Ammon's horn (tissue), 1 donor: ENCODE measurements at regions not wholly inside any gene's neighbourhood (a gene's known extent, or its start where the extent isn't known, plus 50 kb on each side); places are given as distances from the start of the nearest gene placed in this dataset.
A peak's percentile ranks its signal among the peaks of the same experiment; 100 is the strongest.

Source experiments
- DNase-seq: peaks from one replicate; pipeline ENCODE4 v3.0.0-alpha.2; 2016; ENCODE audit warnings: low spot score

DNA sequence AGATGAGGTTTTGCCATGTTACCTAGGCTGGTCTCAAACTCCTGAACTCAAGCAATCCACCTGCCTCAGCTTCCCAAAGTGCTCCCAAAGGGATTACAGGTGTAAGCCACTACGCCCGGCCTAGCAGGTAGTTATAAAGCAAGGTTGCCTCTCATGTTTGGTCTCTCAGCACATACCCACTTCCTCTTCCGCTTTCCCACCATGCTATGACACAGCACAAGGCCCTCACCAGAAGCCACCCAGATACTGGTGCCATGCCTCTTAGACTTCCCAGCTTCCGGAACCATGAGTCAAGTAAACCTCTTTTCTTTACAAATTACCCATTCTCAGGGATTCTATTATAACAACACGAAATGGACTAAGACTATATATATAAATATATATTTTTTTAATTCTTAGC is 143.6 kb downstream of the COPRS start:
- no peak for DNase-seq

DNA sequence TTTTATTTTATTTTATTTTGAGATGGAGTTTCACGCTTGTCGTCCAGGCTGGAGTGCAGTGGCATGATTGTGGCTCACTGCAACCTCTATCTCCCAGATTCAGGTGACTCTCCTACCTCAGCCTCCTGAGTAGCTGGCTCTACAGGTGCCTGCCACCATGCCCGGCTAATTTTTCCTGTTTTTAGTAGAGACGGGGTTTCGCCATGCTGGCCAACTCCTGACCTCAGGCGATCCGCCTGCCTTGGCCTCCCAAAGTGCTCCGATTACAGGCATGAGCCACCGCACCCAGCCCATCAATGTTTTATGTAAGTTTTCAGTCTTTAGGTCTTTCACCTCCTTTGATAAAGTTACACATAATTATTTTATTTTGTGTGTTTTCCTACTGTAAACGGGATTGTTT is 154.6 kb downstream of the COPRS start:
- no peak for DNase-seq

DNA sequence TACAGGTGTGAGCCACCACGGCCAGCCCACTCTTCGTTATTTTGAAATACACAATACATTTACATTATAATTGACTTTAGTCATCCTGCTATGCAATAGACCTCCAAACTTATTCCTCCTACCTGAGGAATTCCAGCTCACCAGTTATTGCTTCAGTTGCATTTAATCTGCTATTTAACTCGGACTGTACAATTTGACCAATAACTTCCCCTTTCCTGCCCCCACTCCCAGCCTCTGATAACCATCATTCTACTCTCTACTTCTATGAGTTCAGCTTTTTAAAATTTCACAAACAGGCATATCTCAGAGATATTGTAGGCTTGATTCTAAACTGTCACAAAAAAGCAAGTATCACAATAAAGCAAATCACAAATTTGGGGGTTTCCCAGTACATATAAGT is 157.0 kb downstream of the COPRS start:
- DNase-seq: no peak

DNA sequence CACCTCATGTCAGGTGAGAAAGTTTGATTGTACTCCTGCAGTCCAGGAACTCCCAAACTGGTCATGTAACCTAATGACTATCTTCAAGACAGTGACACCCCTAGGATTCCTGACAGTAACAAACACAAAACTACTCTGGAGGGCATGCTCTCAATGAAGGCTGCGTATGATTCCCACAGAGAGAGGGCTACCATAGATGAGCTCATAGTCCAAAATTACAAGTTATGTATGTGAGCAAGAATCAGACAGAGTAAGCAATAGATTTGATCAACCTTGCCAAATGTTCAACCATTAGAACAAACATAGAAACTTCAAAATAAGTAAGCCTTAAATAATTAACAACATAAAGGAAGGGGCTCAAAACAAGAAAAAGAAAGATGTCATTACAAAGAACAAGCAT is 158.1 kb downstream of the COPRS start:
- DNase-seq: no peak

DNA sequence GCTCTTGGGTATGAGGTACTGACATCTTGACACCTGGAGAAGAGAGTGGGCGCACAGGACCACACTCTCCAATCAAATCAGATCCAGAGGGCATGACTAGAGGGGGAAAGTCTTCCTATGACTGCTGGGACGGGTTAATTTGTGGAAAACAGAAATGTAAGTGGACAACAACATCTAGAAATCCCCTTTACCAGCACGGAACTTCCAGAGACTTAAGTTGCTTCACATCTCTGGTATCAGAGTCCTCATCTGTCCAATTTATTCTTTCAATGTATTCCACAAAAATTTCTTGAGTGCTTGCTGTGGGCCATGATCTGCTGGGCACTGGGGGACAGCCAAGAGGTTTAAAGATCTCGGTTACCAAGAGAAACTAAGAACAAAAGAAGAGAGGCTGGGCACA is 159.2 kb downstream of the COPRS start:
- DNase-seq: no peak

DNA sequence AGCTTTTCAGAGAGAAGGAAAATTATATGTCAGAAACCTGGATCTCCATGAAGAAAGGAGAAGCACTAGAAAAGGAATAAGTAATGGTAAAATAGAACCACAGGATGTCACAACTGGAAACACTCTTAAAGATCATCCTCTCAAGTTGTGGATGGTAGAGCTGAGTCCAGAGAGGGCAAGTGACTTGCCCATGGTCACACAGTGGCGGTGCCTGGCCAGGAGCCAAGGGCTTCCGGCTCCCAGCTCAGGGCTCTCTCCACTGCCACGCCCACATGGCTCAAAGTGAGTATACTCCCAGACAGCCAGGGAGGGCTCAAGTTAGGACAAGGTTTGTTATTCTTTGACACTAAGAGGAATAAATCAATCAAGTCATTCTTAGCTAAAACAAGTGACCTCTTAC is 159.8 kb downstream of the COPRS start:
- no peak for DNase-seq

DNA sequence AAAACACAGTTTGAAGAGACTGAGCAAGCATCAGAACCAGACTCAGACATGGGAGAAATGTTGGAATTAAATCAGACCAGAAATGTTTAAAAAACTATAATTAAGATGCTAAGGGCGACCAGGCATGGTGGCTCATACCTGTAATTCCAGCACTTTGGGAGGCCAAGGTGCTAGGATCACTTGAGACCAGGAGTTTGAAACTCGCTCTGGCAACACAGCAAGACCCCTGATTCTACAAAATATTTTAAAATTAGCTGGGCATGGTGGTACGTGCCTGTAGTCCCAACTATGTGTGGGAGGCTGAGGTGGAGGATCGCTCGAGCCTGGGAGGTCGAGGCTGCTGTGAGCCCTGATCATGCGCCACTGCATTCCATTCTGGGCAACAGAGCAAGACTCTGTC is 160.3 kb downstream of the COPRS start:
- DNase-seq: no peak

DNA sequence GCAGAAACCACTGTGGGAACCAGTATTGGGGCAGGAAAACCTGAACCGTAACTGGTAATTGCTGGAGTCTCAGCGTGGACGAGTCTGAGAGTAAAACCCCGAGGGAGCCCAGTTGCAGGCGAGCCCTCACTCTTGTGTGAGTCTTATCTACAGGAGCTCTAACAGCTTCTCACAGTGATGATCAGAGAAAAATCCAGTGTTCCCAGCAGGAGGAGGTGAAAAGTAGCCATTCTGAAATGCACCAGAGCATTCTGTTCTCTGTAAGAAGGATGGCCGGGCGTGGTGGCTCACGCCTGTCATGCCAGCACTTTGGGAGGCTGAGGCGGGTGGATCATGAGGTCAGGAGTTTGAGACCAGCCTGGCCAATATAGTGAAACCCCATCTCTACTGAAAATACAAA is 161.2 kb downstream of the COPRS start:
- DNase-seq: no peak

DNA sequence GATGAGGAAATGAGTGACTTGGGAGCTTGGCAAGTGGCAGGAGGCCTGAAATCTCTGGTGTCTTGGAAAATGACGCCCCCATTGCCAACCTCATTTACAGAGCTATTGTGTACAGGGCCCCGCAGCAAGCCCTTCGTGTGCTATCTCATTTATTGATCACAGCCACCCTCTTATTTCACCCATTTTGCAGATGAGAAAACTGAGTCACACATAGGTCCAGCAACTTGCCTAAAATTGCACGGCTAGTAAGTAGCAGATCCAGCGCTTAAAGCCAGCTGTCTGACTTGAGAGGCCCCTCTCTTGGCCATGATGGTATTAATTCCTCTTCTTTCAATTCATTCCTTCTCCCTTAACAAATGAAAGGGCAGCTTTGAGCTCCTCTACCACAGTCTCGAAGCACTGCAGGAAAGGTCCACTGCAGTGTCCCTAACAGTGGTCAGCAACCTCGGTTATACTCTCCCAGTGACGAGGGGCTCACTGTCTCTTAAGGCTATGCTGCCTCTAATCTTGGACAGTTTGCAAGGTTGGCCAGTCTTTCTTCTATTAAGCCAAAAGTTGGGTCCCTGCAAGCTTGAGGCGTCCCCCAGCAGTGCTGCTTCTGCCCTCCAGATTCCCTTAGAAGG is 162.2 kb downstream of the COPRS start:
- DNase-seq: no peak

DNA sequence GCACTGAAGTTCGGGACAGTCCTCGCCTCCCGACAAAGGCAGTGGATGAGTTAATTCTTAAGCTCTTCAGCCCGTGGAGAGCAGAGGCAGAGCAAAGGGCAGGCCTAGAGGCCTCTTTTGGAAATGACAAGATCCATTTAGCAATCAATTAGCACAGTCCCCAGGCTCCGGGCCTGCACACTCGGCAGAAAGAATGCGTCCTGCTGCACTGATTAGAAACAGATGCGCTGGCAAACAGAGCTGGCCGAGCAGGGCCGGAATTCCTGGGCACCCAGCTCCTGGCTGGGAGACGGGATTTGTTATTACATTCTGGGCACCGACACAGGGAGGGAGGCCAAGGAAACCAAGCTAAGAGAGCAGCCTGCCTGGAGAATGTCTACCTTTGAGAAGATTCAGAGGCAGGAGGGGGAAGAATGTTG is 162.9 kb downstream of the COPRS start:
- DNase-seq: peak; percentile 71

DNA sequence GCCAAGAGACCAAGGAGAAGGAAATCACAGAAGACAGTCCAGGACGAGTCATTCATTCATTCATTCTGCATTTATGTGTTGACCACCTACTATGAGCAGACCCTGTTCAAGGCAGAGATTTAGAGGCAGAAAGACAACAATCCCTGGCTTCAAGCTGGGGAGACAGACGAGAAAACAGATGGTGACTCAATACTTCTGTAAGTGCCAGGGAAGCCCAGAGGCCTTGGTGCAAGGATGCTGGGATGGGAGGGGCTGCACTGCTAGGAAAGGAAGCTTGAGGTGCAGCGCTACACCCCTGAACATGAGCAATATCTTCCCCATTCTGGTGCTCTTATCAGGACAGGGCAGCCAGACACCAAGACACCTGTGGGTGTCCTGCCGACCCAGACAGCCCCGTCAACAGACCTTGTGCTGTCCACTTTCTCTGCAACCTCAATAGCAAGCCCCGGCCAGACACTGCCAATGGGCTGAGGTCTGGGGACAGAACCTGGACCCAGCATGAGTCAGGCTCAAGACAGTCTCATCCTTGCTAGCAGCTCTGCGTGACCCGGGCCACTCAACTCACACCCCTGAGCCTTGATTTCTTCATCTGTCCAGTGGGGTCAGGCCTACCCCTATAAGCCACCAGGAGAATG is 163.5 kb downstream of the COPRS start:
- peak; percentile 21 for DNase-seq

DNA sequence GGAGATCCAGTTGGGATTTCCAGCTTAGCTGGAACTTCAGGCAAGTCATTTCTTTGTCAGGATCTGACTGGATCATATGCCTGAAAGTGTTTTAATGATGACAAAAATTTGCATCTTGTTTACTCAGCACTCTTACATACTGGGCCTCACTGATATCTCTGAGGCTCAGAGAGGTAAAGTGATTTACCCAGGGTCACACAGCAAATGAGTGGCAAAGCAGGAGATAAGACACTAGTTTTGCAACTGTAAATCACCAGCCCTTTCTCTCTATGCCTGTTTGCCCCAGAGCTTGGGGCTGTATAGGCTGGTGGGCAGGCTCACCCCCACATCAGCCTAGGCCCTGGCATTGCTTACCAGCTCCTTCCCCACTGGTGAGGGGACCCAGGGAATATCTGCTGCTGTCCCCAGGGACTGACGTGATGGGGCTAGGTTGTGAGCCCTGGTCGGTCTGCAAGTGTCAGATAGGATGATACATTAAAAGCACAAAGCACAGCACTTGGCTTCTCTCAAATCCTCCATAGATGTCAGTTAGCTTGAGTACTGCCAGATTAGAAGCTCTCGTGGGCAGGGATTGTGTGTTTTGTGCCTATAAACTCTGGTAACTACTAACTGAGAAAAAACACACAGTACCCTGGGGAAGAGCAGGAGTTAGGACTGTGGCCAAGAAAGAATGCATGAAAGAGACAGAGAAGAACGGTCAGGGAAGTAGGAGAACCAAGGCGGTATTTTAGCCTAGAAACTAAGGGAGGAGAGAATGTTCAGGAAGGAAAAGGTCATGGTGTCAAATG is 165.4 kb downstream of the COPRS start:
- peak; percentile 18 for DNase-seq

DNA sequence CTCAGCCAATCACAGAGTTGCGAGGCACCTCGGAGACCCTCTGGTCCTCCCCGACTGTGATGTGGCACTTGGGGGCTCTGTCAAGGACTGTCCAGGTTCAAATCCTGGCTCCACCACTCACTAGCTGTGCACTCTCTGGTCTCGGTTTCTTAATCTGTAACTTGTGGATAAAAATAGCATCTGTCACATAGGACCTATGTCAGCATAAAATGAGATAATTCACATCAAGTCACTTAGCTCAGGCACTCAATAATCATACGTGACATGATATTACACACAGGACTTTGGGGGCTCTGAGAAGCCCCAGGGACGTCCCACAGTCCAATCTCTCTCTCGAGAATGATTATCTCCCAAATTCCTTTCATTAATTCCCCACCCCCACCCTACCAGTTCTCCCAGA is 166.4 kb downstream of the COPRS start:
- DNase-seq: no peak

DNA sequence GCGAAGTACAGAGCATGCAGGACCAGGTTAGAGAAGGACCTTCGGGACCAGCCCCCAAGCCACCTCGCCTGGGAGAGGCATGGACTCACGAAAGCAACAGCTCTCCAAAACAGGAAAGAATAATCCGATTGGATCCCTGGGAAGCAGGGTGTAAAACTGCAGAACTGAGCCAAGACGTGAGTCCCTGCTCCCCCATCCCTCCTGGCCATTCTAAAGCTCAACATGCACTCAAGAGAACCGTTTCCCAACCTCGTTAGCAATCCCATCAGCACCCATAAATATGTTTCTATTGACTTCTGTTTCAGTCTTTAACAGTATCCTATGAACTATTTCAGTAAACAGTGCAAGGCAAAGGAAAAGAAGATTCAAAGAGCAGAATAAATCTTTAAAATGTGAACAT is 167.0 kb downstream of the COPRS start:
- no peak for DNase-seq

DNA sequence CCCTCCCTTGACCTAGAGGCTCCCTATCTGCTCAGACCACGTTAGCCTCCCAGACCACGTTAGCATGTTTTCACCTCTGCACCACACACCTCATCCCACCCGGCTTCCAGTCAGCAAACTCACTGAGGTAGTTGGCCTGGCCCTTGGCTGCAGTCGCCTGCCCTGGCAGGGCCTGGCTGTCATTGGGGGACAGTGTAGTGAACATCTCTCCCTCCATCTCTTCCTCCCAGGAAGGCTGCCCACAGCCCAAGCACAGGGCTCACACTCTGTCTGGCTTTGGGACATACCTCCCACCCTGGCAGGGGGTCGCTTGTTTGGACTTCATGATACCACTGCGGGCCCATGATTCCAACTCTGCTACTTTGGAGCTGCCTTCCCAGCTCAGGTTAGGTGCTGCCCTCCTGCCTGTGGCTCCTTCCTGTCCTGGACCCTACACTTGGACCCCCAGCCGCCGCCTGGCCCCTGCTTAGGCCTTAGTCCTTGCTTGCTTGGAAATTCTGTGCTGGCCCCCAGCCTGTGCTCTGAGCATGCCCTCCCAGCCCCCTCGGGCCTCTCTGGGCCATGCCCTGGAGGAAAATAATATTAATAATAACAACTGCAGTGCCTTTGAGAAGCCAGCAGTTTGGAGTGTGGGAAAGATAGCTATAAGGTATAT is 167.7 kb downstream of the COPRS start:
- no peak for DNase-seq

DNA sequence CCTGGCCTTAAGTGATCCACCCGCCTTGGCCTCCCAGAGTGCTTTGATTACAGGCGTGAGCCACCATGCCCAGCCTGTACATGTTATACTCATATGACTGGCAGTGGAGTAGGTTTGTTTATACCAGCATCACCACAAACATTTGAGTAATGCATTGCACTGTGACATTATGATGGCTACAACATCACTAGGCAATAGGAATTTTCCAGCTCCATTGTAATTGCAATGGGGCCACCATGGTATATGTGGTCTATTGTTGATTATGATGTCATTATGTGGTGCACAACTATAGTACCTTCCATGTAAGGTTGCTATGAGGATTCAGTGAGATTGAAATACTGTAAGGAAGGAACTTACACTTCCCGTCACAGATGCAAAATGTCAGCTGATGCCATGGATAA is 168.9 kb downstream of the COPRS start:
- no peak for DNase-seq

DNA sequence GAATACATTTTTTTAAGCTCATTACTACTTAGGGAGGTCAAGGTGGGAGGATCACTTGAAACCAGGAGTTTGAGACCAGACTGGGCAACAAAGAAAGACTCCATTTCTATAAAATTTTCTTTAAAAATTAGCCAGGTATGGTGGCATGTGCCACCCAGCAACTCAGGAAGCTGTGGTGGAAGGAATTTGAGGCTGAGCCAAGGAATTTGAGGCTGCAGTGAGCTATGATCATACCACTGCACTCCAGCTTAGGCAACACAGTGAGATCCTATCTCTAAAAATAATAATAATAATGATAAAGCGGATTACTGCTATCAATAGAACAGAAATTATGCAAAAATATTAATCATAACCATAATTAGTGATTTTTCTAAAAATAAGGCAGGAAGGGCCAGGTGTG is 170.3 kb downstream of the COPRS start:
- DNase-seq: no peak

DNA sequence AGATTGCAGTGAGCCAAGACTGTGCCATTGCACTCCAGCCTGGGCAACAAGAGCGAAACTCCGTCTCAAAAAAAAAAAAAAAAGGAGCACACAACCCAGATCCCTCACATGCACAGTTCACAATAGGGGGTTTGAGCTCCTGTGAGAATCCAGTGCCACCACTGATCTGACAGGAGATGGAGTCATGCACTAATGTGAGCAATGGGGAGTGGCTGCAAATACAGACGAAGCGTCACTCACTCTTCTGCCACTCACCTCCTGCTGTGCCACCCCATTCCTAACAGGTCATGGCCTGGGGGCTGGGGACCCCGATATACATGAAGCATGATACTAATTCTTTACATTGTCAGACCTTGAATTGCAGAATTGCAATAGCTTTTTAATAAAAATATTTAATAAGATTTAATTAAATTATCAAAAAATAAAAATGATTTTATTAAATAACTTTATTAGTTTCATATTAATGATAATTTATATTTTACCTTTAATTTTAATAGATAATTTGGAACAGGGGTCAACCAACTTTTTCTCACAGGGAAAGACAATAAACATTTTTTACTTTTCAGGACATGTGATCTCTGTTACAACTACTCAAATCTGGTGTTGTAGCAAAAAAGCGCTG is 171.4 kb downstream of the COPRS start:
- DNase-seq: no peak

DNA sequence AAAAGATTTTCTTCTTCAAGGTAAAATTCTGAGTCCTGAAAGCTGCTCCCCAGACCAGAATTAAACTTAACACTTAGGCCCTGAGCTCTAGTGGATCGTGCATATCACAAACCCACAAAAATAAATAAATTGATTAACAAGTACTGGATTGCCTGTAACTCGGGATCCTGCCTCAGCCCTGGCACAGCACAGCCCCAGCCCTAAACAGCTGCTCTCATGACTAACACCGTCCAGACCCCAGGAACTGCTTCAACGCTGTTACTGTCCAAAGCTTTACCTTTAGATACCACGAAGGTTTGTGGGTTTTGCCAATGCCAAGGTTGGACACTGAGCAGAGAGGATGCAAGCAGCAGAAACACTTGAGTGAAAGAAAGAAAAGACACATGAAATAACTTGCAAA is 172.5 kb downstream of the COPRS start:
- DNase-seq: no peak

DNA sequence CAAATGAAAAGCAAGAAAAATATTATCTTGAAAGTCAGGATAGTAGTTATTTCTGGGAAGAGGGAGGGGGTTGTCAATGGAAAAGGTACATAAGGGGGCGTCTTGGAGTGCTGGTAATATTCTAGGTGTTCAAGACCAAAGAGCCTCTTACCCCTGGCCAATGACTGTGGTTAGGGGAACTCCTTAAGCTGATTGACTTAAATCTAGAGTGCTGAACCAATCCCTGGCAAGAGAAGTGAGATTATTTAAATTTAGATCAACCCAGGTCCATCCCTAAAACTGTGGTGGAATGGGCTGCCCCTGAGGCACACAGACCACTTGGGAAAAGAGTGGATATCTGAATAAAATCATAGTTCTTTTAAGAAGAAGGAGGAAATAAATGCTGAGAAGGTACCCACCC is 174.1 kb downstream of the COPRS start:
- no peak for DNase-seq

DNA sequence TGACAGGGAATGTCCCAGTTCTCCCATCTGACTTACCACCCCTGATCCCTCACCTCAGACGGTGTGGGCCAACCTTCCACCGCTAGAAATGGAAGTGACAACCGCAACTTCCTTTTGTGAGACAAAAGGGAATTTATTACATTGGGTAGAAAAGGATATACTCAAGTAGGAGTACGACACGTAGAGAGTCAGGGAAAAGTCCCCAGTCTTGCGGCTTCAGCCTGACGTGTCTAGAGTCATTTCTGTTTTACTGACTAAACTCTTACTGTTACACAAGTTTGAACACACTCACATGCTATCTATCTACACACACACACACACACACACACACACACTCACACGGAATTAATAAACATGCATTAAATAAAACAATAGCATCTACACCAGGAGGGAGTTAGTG is 178.9 kb downstream of the COPRS start:
- no peak for DNase-seq

DNA sequence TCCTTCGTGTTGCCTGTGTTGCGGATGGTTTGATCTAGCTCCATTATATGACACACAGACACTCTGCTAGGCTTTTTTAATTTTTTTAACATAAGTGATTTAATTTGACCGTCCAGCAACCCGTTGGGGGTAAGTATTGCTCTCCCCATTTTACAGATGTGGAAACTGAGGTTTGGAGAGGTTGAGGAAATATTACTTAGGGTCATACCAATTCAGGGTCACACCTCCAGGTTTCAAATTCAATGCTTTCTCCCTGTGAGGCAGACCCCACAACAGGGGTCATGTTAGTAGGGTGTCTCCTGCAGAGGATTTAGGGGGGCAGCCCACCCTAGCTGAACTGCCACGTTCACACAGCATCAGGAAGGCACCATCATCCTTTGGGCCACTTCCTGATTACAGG is 179.4 kb downstream of the COPRS start:
- DNase-seq: no peak

DNA sequence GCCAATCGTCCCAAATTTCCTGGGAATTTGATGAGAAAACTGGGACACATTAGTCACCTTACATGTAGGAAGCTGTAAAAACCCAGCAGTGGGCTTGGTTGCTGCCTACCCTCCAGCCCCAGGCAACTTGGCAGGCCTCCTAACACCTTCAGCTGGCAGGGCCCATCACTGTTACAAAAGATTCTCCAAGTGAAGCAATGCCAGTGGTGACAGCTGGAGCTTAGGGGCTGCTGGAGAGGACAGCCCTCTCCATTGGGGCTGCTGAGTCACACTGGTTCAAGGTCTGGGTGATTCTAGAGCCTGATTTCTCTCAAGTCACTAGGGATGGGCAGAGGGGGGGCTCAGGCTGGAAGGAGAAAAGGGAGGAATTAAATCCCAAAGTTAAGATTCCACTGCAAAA is 180.6 kb downstream of the COPRS start:
- DNase-seq: no peak
